ENCODE measurements at regions not wholly inside any gene's neighbourhood (a gene's known extent, or its start where the extent isn't known, plus 50 kb on each side); places are given as distances from the start of the nearest gene placed in this dataset.
"Not testable (repeated sequence)": the region's sequence is repeated elsewhere in the genome, so short reads cannot be mapped to it uniquely, and the experiment has no call there.

DNA sequence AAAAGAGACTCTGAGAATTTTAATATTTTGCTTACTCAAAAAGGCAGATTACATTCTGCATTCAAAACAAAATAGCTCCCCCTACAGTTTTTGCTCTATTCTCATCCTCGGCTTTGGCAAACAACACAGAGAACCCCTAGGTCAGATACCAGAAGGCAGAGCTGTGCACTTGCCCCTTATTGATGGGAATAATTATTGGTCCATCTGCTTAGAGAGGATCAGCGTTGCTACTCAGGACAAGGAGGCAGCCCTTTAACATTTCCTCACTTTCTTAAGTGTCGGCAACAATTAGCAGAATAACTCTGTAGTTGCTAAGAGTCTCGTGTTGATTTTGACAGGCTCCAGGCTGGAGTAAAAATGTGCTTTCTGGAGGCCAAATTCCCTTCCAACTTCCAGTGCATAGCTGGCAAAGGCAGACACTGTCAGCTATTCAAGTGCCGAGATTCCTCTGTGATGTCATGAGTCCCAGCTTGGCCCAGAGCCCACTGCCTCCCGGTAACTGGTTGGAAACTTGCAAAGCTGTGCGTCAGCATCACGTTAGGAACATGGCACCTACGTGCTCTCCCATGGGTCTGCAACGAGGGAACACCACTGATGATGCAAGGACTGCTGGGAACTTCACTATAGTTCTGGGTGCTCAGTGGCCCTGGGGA, 482.7 kb upstream of the ADAMTS9 start:
- DNase-seq = no peak

DNA sequence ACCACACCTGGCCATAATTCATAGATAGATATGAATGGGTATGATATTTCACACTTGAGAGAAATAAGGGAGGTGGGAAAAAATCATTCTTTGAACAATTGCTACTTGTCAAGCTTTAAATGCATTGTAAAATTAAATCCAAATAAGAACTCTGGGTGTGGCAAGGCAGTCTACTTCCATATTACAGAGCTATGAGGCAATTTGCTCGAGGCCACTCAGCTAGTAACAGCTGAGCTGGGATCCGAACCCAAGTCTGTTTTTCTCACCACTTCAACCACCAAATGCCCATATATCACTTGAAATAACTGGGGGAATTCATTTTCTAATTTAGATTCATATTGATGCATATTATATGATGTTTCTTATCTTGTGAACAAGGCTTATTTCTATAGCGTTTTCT, 482.2 kb upstream of the ADAMTS9 start:
- DNase-seq = no peak

DNA sequence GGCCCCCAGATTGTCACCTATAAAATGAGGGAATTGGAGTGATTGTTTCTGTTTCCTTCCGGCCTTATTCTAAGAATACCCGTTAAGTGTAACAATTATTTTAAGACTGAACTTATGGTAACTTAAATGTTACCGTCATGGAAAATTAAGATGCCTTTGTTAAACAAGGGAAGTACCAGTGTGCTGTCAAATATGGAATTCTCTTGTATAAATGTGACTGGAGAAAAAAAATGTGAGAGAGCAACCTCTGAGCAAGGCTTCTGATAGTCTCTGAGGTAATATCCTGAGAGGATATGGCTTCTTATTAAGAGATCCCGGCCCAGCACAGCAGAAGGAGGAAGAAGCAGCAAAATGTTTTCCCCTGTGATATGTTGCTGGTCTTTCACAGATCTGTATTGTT, 480.7 kb upstream of the ADAMTS9 start:
- no peak for DNase-seq

DNA sequence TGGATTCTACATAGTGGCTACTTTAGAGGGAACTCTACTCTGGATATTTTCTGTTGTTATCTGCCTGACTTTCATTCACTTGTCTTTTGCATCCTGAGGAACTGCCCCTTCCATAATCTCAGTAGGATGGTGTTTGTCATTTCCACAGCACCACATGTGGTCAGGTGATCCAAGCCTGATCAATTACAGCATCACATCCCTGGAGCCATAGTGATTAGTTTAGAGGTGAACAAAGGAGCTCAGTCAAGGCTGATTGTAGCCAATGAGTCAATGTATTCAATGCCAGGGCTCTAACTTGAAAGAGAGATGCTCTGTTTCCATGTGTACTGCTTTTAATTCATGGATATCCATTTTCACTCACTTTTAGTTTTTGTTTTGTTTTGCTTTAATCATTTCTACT, 478.7 kb upstream of the ADAMTS9 start:
- no peak for DNase-seq

DNA sequence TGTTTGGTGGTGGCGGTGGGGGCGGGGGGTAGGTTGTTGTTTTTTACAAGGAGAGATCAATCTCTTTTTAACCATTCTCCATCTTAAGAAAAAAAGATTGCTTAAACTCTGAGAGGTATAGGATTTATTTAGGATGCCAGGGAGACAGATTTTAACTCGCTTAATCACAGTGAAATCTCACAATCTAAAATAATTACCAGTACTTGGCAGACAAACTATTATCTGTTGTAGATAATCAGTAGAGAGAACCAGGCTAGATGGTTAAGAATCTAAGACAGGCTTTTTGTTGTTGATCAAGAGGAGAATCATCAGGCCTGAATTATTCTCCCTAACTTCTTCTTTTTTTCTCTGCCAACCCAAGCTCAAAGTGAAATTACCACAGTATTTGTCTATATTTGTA, 470.2 kb upstream of the ADAMTS9 start:
- DNase-seq = no peak

DNA sequence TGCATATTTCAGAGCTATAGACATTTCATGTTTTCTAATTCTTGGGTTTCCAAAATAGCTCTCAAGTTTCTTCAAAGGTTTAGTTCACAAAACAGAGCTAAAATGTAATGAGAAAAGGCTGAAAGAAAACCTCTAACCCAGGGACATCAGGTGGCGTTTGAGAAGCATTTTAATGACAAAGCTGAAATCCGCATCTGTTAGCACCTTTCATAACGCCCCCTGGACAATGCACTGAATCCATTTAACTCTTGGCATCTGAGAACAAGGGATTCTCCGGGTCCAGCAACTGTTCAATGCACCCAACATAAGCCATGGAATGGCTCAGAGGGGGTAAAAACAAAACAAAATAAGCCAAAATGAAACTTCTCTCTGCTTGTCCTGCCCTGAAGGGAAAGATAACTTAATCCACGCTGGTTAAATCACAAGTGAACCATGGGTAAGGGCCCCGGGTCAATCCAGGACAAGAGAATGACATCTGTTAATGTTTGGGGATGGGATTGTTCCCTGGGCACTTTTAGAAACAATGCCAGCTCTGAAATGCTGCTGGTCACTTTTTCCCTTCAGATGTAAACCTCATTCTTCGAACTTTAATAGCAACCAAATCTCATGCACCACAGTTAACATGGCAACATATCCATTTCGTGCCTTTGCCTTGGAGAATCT, 466.2 kb upstream of the ADAMTS9 start:
- no peak for DNase-seq

DNA sequence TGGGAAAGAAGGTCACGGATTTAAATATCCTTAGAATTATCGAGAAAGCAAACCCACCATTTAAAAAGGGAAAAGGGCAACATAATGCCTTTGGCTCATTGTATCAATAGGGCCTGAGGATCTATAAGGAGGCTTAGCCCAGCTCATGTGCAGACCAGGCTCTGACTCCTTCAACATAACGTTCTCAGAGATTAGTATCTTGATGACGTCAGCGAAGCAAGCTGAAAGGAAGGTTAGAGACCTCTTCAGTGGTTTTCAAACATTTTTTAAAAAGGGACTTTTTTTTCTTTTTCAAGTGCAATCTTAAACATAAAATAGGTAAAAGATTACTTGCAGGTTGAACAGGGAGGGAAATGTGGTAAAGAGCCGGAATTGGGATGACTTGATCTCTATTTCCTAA, 463.9 kb upstream of the ADAMTS9 start:
- DNase-seq = no peak

DNA sequence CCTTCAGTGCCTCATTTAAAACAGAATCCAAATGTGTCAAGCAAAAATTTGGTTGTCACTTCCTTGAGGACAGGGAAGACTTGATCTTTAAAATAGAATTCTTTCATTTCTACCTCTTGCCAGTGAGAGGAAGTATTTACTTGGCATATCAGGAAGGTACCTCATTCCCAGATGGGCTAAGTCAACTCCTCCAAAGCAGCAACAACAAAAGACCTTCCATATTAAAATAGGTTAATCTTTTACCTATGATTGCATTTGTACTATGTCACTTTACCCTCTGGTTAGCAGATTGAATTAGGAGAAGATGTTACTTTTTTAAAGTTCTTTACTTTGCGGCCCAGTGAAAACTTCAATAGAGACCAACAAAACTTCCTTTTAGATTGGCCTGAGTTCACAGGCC, 462.1 kb upstream of the ADAMTS9 start:
- no peak for DNase-seq

DNA sequence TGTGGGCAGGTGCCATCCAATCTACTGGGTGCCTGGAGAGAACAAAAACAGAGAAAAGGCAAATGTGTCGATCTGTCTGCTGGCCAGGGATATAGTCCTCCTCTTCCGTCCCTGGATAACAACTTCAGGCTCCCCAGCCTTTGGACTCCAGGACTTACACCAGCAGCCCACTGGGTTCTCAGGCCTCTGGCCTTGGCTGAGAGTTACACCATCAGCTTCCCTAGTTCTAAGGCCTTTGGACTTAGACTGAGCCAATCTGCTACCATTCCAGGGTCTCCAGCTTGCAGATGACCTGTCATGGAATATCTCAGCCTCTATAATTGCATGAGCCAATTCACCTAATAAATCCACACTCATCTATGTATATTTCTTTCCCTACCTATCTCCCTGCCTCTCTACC, 460.9 kb upstream of the ADAMTS9 start:
- DNase-seq = no peak

DNA sequence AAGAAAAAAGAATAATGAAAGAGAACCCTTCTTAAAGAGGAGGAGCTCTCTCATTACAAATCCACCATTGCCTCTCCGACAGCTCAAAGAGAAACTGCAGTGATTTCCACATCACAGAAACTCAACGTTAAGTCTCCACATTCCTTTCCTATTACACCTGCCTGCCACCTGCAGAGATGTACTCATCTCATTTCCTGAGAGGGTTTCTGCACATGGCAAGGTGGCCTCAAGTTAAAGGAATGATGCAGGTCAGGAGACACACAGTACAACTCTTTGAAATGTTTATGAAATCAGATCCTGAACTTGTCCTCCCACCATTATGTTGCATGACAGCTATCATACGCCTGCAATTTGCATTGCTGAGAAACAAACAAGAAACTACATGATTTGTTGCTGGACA, 458.4 kb upstream of the ADAMTS9 start:
- DNase-seq = no peak

DNA sequence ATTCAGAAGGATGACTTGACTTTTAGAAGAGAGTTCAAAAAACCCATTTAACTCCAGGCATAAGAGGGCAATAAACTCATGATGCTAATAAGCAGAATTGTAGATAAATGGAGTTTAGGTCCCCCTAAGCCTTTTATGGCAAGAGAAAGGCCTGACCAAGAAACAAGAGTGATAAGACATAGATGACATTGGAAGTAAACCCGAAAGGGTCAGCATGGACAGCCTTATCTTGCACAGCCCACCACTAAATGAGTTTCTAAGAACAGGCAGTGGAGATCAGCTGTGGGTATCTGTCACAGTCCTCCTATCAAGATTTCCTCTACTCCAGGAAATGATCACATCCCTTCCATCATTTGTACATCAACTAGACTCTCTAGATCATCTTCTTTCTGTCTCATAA, 457.9 kb upstream of the ADAMTS9 start:
- no peak for DNase-seq

DNA sequence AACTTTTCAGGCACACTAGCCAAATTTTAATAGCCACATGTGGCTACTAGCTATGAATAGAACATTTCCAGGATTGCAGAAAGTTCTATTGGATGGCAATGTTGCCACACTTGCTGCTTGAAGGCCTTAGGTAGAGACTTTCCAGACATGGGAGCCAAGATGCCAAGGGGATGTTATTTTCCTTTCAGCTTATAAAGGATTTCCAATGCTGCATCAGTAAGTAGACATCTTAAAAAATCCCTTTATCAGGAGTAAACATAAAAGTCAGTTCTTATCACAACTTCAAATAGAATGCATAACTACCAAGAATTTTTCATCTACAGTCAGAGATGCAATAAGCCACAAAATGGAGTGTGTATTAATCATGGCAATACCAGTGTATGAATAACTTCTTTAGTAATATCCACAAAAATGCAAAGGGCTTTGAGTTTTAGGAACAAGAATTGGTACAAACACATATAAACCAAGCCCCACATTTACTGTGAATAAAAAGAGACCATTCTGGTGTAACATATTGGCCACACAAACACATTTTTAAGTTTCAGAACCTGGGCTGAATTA, 457.1 kb upstream of the ADAMTS9 start:
- no peak for DNase-seq

DNA sequence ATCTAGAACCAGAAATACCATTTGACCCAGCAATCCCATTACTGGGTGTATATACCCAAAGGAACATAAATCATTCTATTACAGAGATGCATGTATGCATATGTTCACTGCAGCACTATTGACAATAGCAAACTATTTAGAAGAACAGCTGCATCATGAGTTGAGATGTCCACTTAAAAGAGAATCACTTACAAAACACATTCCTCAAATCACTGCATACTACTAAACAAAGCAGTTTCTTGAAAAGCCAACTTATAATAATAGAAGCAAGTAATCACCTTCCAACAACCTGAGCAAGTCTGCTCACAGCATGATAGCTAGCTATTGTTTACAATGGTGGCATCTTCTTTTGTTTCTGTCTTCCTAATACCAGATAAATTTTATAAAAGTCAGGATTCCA, 454.7 kb upstream of the ADAMTS9 start:
- DNase-seq = no peak

DNA sequence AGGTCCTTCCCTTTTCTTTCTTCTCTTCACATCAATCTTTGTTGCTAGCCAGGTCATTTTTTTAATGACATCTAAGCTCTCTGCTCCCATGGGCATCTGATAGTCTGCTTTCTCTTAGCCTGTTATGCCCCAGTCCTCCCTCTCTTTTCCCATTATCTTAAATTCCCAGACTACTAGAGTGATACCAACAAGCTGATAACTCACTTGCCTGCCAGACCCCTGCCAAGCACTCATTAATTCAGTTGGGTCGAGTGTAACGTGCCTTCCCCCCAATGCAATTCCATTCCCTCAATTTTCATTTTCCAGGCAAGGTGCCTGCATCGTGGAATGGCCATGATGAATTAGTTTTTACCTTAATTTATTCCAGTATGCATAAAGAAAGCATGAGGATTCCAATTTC, 450.8 kb upstream of the ADAMTS9 start:
- no peak for DNase-seq

DNA sequence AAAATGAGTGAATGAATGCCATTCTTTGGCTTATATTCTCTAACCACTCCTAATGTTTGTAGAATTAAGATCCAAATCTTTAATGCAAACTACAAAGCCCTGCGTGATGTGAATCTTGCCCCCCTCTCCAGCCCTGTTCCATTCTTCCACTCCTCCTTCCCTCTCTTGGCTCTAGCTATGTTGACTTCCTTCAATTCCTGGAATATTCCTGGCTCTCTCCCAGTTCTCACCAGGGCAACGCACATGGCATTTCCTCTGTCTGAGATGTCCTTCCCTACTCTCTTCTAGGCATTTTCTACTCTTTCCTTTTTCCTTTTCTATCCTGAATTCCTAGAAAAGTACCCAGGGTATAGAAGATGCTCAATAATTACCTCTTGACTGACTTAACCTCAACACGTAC, 446.0 kb upstream of the ADAMTS9 start:
- DNase-seq = not testable (repeated sequence)

DNA sequence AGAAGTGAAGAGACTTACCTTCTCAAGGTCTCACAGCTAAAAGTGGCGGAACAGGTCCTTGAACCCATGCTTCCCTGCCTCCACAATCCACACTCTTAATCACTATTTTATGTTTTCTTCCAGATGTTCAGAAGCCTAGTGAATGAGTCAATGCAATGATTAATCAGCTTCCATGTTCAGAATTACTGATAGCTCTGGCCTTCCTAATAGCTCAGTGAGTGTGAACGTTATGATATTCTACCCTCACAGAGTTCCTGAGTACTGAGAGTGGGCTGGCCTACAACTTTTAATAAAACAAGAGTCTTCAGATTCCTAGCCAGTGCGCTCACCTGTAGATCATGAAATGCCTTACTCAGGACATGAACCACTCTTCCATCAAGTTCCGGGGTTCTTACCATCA, 443.0 kb upstream of the ADAMTS9 start:
- DNase-seq = no peak

DNA sequence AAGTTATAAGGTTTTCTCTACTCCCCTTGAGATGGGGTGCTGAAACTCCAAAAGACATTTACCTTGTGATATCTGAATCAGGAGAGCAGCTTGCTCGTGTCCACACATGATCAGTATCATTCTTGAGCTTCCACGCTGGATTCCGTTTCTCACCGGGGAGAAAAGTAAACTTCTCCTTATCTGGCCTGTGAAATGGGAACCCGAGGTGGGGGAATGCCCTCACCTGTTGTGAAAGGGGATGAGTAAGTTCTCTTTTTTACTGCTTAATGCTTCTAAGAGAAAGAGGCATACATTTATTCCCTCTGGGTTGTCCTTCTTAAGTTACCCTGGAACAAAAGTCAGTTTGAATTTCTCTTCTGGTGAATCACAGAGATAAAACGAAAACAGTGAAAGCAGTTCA, 440.5 kb upstream of the ADAMTS9 start:
- DNase-seq = no peak

DNA sequence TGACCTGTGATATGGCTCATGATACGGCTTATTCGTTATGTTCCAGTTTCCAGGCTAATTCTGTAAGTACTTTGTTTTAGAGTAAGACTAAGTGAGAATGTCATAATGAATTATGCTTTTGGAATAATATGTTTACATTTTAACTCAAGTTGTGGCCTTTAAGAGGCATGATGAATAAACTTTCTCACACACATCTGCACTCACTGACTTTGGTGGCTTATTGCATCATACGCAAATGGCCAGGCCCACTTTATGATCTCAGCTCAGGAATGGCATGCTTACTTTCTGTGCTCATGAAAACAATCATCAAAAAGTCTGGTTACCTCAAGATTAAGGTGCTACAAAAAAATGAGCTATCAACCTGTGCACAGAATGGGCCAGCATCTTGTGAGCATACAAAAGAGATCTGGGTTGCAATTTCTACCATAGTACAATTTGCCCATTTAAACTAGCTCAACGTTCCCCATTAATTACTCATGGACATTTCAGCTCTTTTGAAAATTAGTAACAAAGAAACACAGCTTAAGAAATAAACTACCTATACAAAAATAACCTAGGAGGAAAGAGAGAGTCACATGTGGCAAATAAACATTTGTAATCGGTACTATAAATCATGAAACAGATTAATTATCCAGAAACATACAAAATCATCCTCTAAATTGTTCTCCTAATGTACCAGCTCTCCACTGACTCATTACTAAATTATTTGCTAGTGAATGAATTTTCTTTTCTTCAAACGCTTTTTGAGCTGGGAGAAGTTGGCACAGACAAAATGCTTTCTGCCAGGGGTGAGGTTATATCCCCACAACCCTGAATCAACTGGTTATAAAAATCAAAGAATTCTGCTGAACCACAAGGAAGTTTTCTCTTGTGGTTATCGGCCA, 439.0 kb upstream of the ADAMTS9 start:
- DNase-seq = no peak

DNA sequence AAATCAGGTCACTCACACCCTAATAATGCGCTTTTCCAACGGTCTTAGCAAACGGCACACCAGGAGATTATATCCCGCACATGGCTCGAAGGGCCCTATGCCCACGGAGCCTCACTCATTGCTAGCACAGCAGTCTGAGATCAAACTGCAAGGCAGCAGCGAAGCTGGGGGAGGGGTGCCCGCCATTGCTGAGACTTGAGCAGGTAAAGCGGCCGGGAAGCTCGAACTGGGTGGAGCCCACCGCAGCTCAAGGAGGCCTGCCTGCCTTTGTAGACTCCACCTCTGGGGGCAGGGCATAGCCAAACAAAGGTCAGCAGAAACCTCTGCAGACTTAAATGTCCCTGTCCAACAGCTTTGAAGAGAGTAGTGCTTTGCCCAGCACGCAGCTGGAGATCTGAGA, 432.4 kb upstream of the ADAMTS9 start:
- not testable (repeated sequence) for DNase-seq

DNA sequence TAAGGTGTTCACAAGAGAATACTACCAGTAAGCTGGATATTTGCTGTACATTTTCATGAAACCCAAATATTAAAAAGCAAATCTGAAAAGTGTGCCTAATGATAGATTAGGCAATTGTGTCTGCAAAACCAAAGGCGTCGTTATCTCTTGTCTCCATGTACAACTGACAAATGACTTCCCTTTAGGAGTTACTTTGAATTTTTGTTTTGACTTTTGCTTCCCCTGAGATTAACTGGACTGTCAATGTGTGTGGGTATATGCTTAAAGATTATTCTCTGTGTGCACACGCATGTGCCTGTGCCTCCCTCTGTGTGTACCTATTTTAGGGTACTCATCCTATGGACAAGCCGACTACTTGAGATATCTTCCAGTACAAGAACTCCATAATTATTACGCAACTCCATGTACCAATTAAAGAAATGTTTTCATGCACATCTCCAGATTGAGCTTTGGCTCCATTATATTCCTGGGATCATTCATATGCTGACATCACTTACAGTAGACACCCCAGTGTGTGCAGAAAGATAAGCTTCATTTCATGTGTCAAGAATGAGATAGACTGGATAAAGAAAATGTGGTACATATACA, 431.2 kb upstream of the ADAMTS9 start:
- no peak for DNase-seq

DNA sequence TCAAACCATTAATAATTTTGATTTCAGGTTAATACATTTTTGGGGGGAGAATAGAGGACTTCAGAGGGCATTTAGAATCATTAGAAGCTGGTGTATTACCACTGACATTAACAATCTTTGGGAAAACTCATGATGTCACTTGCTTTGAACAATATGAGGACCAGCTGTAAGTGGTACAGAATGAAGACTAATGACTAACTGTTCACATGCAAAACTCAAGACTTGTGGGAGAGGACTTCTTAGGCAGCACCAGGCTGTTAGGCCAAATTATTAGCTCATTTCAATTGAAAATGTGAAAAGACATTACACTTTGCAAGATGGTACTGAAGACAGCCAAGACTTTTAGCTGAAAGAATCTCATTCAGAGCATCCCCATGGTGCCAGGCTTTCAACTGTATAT, 426.2 kb upstream of the ADAMTS9 start:
- no peak for DNase-seq

DNA sequence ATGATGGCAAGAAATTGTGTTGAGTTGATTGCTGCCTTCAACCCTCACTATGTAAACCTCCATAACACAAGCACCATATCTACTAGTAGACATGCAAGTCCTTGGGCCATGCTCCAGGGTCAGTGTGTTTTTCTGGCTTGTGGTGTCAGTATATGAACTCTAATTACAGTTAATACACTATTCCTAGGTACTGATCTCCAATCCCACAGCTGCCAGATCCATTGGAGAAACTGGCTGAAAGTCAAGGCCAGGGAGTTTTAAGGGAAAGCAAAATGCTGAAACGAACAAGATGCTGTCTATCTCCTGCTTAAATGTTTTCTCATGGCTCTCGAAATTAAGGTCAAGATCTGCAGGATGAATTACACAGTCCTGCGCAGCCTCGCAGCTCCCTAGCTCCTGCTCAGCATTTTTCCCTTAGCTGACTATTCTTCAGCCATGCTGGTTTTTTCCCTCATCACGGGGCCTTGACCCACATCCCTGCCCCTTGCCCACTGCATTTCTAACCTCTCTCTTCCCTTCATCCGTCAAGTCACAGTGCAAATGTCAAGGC, 425.0 kb upstream of the ADAMTS9 start:
- DNase-seq = no peak

DNA sequence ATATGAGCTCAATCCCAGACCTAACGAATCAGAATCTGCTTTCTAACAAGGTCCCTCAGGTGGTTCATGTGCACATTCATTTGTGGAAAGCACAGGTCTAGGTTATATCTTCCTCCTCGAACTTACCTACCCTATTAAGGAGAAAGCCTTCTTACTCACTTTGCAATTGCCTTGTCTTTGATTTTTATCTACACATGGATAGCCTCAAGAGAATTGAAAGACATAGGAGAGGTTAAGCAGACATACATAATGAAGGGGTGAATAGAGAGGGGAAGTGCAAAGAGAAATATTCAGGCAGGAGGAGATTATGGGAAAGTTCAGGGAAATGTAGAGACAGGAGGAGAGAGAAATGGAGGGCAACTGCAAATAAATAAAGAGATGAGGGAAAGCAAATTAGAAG, 422.9 kb upstream of the ADAMTS9 start:
- no peak for DNase-seq

All from NCI-H2081 treated with DMSO at 0.1 percent for 48 hours (cell line).